Panc1 (cell line): ENCODE measurements at regions not wholly inside any gene's neighbourhood (a gene's known extent, or its start where the extent isn't known, plus 50 kb on each side); places are given as distances from the start of the nearest gene placed in this dataset.

ENCODE experiments used
- POLR2AphosphoS5 ChIP-seq: IDR thresholded peaks from 2 replicates; pipeline ENCODE4 v1.6.1; 2012; ENCODE audit warnings: mild to moderate bottlenecking, low read depth, low read length, moderate library complexity
- SIN3A ChIP-seq: IDR thresholded peaks from 2 replicates; pipeline ENCODE4 v1.6.1; 2012; ENCODE audit warnings: low read depth, mild to moderate bottlenecking, low read length, moderate library complexity, borderline replicate concordance; ENCODE audit not compliant: insufficient read depth
- TCF7L2 ChIP-seq: IDR thresholded peaks from 2 replicates; pipeline ENCODE4 v1.6.1; 2011; ENCODE audit warnings: mild to moderate bottlenecking, low read depth, low read length, inconsistent platforms
- TF ChIP-seq, protein P1 (sequence below): fragments of 450-650 bp; IDR thresholded peaks from 2 replicates; pipeline ENCODE4 v1.5.1; 2017; ENCODE audit warnings: mild to moderate bottlenecking

DNA sequence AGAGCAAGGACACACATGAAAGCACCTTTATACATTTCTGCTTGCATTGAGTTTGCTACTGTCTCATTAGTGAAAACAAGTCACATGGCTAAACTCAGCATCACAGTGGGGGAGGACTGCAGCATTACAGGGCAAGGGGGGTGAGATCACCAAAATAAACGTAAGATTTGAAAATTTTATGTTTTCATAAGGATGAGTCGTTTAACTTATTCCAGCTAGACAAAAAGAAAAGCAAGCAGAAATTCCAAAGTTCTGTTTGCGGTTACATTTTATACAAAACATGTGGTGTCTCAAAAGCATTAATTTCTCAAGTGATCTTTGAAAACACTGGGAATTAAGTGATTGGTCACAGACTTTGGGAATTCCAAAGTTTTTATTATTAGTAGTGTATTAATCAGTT lies 261.4 kb upstream of the RXFP2 start:
- TF ChIP-seq, protein P1, sequence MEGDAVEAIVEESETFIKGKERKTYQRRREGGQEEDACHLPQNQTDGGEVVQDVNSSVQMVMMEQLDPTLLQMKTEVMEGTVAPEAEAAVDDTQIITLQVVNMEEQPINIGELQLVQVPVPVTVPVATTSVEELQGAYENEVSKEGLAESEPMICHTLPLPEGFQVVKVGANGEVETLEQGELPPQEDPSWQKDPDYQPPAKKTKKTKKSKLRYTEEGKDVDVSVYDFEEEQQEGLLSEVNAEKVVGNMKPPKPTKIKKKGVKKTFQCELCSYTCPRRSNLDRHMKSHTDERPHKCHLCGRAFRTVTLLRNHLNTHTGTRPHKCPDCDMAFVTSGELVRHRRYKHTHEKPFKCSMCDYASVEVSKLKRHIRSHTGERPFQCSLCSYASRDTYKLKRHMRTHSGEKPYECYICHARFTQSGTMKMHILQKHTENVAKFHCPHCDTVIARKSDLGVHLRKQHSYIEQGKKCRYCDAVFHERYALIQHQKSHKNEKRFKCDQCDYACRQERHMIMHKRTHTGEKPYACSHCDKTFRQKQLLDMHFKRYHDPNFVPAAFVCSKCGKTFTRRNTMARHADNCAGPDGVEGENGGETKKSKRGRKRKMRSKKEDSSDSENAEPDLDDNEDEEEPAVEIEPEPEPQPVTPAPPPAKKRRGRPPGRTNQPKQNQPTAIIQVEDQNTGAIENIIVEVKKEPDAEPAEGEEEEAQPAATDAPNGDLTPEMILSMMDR, result no peak
- TF ChIP-seq SIN3A (no peak), POLR2AphosphoS5 (no peak), TCF7L2 (no peak)
